Inferior parietal cortex (tissue), 1 donor: ENCODE measurements at regions not wholly inside any gene's neighbourhood (a gene's known extent, or its start where the extent isn't known, plus 50 kb on each side); places are given as distances from the start of the nearest gene placed in this dataset.

ENCODE experiments used
- DNase-seq: peaks from one replicate; pipeline ENCODE4 v3.0.0-alpha.2; 2016; ENCODE audit errors: extremely low spot score

- DNase-seq = no peak
These were observed 389.3 kb upstream of the DMAC1 start for GRCh38 chr9:8188723-8189407.

DNA sequence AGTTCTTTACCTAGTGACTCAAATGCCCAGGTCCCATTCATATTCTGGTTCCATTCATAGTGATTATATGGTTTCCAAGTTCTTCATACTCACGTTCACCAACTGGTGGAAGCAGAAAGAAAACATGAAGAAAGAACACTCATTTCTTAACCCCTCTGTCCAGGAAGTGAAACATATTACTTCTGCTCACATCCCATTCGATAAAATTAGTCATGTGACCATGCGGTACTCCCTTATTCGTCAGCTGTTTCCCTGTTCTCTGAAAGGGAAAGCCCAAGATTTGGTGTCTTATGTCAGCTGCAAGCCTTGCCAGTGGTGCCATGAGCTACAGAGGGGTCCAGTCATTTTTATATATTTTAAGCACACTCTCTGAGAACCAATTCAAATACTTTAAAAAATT lies 387.0 kb upstream of the DMAC1 start:
- DNase-seq = no peak

- DNase-seq = no peak
These were observed 384.0 kb upstream of the DMAC1 start for GRCh38 chr9:8183618-8184017.

- DNase-seq = peak; percentile 56
These were observed 379.9 kb upstream of the DMAC1 start for GRCh38 chr9:8179381-8180053.

DNA sequence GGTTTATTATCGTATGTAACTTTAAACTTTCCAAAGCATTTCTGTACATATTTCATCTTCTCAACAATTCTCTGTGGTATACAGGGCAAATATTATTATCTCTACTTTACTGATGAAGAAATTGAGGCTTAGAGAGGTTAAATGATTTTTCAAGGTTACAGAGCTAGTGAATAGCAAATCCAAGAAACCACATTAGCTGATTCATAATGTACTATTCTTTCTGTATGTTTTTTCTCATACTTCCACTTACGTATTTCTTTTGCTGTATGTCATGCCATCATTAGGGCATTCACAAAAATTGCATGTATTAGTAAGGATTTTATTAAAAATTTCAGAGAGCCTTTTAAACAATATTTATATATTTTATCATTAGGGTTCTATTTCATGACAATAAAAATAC lies 372.4 kb upstream of the DMAC1 start:
- DNase-seq = no peak

DNA sequence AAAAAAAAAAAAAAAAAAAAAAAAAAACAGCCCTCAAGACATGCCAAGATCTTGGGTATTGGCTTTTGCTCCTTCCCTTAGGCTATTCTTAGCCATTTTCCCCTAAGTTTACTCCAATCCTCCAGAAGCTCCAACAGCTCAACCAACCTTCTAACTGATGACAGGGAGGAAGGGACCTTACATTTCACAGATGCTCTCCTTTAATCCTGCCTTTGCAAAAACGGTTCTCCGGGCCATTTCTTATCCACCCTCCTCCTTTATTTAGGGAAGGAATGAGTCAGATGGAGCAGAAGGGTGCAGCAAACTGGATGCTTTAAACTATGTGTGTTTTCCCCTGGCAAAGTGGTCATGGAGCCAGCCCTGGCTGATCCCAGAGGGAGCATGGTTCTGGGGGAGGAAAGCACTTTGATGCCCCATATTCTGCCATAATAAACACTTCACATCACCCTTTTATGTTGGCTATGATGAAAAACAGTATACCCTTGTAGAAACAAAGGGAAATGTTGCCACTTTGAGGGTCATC lies 369.4 kb upstream of the DMAC1 start:
- DNase-seq = no peak

DNA sequence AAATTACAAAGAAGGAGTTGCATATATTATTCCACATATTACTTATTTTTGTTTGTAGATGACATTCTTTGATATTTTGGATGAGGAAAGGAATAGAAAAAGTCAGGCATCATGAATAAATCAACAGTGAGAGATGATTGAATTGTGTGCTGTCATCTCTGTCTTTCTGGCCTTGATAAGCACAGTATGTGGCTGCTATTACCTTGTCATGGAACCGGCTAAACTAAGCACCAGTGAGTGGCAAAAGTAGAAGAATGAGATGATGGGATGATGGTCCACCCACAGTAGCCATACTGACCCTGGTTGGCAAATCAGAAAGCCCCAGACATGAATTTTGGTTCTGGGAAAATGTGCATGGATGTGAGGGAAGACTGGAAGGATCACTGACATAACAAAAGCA lies 361.2 kb upstream of the DMAC1 start:
- DNase-seq = no peak

DNA sequence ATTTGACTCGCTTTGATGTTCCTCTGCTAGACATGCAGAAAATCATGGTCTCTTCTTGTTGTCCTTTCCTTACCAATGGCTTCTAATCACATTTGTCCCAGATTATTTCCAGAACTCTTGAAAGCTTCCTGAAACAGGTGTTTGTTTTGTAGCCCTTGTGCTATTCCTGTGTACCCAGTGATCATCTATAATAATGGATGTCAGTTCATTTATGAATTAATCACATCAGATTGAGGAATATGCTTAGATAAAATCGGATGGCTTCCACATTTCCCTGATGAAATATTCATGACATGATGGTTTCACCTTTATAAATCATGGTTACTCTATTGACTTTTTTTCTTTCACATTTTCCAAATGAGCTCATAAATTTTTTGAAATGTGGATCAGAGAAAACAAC lies 359.0 kb upstream of the DMAC1 start:
- no peak for DNase-seq

DNA sequence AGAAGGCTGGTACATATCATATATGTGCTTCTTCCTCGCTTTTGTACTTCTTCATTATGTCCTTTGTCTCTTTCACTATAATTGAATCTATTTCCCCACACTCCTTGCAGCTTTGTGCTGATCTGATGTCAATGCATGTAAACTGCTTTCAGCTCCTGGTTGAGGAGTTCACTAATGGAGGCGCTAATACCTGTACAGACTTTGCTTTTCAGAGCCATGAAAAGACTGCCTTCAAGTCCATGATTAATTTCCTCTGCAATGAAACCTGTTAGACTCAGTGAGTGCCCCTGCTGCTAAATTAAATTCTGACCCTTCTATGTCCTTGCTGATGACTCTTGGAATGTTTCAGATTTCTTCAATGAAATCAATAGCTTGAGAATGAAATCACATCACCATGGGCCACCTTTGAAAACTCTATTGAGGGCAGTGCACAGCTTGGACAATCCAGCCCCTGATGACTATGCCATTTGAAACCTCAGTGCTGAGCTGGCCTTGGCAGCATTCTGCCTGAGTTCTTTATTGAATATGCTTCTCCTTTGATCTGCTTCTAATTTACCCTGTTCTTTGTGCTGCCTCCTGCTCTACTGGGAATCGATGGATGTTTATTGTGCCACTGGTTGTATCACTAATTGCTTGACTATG lies 358.2 kb upstream of the DMAC1 start:
- DNase-seq = no peak

DNA sequence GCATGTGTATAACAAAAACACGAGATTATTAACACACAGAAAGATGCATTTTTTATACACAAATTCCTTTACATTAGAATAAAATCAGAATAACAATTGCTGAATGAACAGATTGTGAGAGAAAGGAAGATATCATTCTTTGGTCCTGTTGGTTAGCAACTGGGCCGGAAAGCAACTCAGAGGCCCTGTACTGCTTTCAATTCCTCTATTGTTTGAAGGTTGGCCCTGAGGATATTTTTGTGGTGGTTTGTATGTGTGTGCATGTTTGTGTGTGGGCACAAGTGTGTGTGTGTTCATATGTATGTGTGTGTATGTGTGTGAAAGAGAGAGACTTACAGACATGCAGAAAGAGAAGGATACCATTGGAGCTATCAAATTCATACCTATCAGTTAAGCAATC lies 356.8 kb upstream of the DMAC1 start:
- DNase-seq = no peak

DNA sequence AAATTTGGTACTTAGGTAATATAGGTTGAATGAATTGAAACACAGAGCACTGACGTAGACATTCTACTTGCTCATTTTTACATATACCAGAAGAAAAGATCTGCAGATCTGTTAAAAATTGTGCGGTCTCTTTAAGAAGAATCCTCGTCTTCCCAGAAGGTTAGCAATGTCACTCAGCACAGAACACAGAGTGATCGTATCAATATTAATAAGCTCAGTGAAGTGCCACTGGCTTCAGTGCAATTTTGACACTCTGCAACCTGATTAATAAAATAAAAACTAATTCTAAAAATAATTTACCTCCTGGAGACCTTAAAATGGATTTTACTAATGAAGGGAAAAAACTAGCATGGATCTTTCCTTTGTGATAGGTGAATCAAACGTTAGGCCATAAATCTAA lies 356.1 kb upstream of the DMAC1 start:
- DNase-seq = no peak

DNA sequence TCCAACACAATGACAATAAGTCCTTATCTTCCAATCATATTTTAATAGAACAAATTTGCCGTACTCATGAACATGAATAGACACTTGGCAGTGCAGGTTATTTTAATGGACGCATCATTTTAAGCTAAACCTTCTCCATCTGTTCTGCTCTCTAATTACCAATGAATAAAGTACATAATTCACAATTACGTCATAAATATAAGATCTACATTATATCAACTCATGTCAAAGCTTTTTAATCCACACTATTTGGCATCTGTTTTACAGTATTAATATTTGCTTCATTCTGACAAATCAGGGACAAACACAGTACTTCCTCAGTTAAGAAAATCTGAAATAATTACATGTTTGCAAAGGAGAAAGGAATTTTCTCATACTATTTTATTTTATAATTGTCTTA lies 344.1 kb upstream of the DMAC1 start:
- no peak for DNase-seq

DNA sequence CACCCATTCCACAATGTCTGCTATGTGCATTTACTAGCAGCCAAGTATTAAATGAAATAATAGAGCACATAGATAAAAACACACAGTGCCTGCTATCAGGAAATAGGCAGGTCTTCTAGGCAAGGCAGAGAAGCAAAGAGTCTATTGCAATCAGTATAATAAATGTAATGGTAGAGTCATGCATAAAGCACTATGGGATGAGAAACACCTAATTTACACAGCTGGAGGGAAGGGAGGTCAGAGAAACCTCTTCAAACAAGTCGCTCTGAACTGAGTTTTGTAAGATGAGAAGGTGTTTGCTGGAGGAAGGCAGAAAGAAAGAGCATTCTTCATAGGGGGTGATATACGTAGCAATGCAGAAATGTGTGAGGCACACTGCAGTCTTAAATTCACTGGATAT lies 341.0 kb upstream of the DMAC1 start:
- DNase-seq = no peak

- no peak for DNase-seq
These were observed 340.2 kb upstream of the DMAC1 start for GRCh38 chr9:8139756-8140155.

DNA sequence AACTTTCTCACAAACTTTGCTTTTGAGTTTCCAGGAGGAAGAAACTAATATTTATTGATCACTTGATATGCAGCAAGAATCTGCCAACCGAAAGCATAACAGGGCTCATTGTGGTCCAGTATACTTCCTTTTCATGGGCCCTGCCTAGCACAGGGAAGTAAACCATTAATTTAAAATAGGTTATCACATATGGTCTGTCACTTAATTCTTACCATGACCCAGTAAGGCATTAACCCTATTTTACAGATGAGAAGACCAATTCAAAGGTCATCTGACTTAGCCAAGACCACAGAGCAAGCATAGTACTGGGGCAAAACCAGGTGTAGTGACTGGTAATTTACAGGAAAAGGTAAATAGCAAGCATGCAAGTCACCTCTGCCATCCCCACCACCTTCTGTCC lies 336.9 kb upstream of the DMAC1 start:
- DNase-seq = no peak

DNA sequence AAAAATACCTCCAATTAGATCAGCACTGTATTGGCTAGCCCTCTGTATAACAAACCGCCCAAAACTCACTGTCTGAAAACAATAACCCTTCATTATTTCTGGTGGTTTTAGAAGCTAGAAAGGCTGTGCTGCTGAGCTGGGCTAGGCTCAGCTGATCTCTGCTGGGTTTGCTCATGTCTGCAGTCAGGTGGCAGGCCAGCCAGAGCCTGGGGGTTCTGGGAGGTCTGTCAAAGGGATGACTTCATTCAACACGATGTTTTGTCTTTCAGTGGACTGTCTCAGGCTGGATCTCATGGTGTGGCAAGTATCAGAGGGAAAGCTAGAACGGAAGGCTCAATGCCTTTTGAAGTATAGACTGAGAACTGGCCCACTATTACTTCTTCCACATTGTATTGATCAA lies 335.1 kb upstream of the DMAC1 start:
- no peak for DNase-seq

DNA sequence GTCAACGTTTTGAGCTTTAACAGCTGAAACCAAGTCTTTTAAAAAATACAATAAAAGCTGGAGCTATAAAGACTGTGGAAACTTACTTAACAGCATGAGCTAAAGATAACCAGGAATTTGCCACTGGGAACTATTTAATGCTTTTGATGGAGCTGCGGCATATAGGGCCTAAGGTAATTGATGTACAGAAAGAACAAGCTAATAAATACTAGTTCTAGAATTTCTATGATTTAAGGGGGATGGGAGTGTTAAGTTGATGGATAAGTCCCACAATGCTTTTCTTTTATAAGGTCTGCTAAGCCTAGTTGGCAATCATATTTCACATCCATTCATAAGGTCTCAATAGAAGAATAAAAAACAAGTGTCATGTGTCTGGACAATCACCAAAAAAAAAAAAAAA lies 334.0 kb upstream of the DMAC1 start:
- peak; percentile 45 for DNase-seq

DNA sequence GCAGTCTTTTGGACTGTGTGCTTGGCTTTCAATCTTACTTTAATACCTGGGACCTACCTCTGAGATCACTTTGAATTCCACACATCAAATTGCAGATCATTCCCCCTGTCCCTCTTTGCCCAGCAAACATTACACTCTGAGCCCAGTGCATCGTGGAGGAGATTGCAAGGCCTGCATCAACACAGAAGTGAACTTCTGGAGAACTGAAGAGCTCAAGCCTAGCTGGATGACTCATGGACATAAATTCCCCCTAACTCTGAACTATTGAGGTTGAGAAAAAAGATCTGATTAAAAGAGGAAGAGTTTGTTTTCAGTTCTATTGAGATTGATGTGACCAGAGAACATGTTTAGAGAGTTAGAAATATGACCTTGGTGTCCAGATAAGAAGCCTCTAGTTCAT lies 316.0 kb upstream of the DMAC1 start:
- DNase-seq = no peak

- no peak for DNase-seq
These were observed 315.2 kb upstream of the DMAC1 start for GRCh38 chr9:8114826-8115225.

DNA sequence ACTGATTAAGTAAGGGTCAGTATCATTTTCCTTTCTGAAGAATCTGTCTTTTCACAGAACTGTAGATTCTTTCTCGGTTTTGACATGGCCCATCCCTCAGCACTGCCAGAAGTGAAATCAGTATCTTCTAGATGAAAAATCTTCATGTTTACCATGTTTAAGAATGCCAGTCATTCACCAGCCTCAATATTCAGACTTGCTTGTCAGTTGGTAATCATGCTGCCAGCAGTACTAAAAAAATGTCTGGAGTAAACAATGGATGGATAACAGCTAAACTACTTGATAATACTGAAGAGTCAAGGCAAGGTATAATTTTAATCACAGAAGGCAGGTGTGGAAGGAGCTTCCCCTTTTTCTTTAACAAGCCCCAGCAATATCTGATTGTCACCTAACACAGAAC lies 306.8 kb upstream of the DMAC1 start:
- DNase-seq = no peak

DNA sequence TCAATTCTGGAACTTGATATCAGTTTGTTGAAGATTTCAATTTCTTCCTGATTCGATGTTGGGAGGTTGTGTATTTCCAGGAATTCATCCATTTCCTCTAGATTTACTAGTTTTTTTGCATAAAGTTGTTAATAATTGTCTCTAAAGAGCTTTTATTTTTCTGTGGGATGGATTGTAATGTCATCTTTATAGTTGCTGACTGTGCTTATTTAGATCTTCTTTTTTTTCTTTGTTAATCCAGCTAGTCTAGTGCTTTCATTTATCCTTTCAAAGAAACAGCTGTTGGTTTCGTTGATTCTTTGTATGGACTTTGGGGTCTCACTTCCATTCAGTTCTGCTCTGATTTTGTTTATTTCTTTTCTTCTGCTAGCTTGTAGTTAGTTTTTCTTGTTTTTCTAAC lies 302.0 kb upstream of the DMAC1 start:
- DNase-seq = no peak

DNA sequence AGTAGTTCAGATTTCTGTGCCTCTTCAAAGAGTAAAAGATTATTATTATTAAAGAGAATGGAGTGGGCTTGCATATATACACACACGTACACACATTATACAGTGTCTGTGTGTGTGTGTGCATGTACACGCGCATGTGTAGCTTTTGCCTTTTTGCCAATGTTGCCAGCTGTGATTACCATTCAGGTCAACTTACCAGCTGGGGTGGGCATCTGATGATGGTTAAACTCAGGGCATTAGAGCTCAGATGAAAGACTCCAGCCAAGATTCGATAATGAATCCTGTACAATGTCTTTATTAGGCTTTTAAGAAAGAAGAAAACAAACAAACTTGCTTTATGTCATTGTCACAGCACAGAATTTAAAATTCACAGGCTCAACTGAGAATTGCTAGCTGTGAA lies 296.5 kb upstream of the DMAC1 start:
- DNase-seq = no peak

DNA sequence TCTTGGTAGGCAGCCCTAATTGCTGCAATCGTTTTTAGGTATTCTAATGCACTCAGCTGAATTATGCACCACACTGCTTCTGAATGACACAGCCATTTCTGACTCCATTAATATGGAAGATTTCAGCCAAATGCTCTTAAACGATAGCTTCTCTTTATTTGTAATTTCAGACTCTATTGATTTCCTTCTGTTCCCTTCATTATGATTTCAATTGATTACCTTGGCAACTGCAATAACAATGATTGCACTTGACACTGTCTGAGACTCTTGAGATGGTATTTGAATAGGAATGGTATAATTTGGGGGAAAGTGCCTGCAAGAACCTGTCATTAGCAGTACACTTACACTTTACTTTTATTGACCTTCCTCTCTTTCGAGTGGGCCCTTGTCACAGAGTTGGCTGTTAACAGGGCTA lies 296.1 kb upstream of the DMAC1 start:
- no peak for DNase-seq
